Smooth muscle cell (in vitro differentiated cells): ENCODE measurements at regions not wholly inside any gene's neighbourhood (a gene's known extent, or its start where the extent isn't known, plus 50 kb on each side); places are given as distances from the start of the nearest gene placed in this dataset.

ENCODE experiments used
- DNase-seq: peaks from one replicate; lab custom pipeline; 2025; ENCODE audit not compliant: unreplicated experiment; lab: John Stamatoyannopoulos, UW
- H2AFZ ChIP-seq: fragments of 200-600 bp; sonication (generic); 2 replicates; pipeline ENCODE4 v1.6.0; 2016; ENCODE audit warnings: antibody characterized with exemption, low read depth, mild to moderate bottlenecking
- H3F3A ChIP-seq: fragments of 200-600 bp; sonication (generic); 2 replicates; pipeline ENCODE4 v1.6.0; 2017; ENCODE audit warnings: antibody characterized with exemption, low read depth
- H3K27ac ChIP-seq: fragments of 200-600 bp; sonication (generic); 2 replicates; pipeline ENCODE4 v1.5.1; 2016; ENCODE audit warnings: low read depth, mild to moderate bottlenecking
- H3K27me3 ChIP-seq: fragments of 200-600 bp; sonication (generic); 2 replicates; pipeline ENCODE4 v1.6.1; 2016; ENCODE audit warnings: low read depth, mild to moderate bottlenecking
- H3K36me3 ChIP-seq: fragments of 200-600 bp; sonication (generic); 2 replicates; pipeline ENCODE4 v1.5.1; 2016; ENCODE audit warnings: low read depth
- H3K4me1 ChIP-seq: fragments of 200-600 bp; sonication (generic); 2 replicates; pipeline ENCODE4 v1.5.1; 2016; ENCODE audit warnings: low read depth
- H3K4me2 ChIP-seq: fragments of 200-600 bp; sonication (generic); 2 replicates; pipeline ENCODE4 v1.6.0; 2016; ENCODE audit warnings: mild to moderate bottlenecking
- H3K4me3 ChIP-seq: fragments of 200-600 bp; sonication (generic); 2 replicates; pipeline ENCODE4 v1.5.1; 2016; ENCODE audit warnings: mild to moderate bottlenecking
- H3K79me2 ChIP-seq: fragments of 200-600 bp; sonication (generic); 2 replicates; pipeline ENCODE4 v1.6.0; 2016; ENCODE audit warnings: low read depth, mild to moderate bottlenecking
- H3K9ac ChIP-seq: fragments of 200-600 bp; sonication (generic); 2 replicates; pipeline ENCODE4 v1.6.0; 2016; ENCODE audit warnings: low read depth
- H3K9me3 ChIP-seq: fragments of 200-600 bp; sonication (generic); replicated peaks from 2 replicates; pipeline ENCODE4 v1.5.1; 2016; ENCODE audit warnings: low read depth
- H4K20me1 ChIP-seq: fragments of 200-600 bp; sonication (generic); 2 replicates; pipeline ENCODE4 v1.6.0; 2016; ENCODE audit warnings: low read depth
- CTCF ChIP-seq: fragments of 200-600 bp; sonication (generic); IDR thresholded peaks from 2 replicates; pipeline ENCODE4 v1.5.1; 2017; ENCODE audit warnings: borderline replicate concordance, mild to moderate bottlenecking, antibody characterized with exemption; ENCODE audit not compliant: insufficient read depth, poor library complexity, severe bottlenecking
- WGBS: methylation state at CpG from one replicate; pipeline ENCODE4 v1.1.7; 2016; ENCODE audit warnings: low lambda C conversion rate; 5-methylcytosine and 5-hydroxymethylcytosine counted together

- Histone ChIP-seq H3K4me2 (no peak overlapping the region), H3K27ac (no peak overlapping the region), H3K9ac (no peak overlapping the region), H2AFZ (no peak overlapping the region), H3K4me1 (peaks cover 33% of the 10 kb centered on the region), H3K27me3 (peaks cover 99% of the 10 kb centered on the region), H3K36me3 (no peaks in the 10 kb centered on the region), H3K79me2 (no peaks in the 10 kb centered on the region), H3K9me3 (no peaks in the 10 kb centered on the region), H3K4me3 (no peak overlapping the region), H3F3A (no peaks in the 10 kb centered on the region), H4K20me1 (no peaks in the 10 kb centered on the region)
- WGBS, result 20% methylated on average over 2 of the region's 3 CpGs
- DNase-seq, result no peak
- no peak for TF ChIP-seq CTCF
Measured at GRCh38 chr12:54128416-54128815, 60.4 kb downstream of the SMUG1 start.

GRCh38 chr12:54129028-54129903 lies 59.5 kb downstream of the SMUG1 start:
- no peaks in the 10 kb centered on the region for H4K20me1 ChIP-seq
- WGBS, result 39% methylated on average over 17 of the region's 20 CpGs
- no peaks in the 10 kb centered on the region for H3F3A ChIP-seq
- no peak overlapping the region for H3K9ac ChIP-seq
- H2AFZ ChIP-seq, result no peak overlapping the region
- no peak for DNase-seq
- peaks cover 41% of the 10 kb centered on the region for H3K4me1 ChIP-seq
- H3K4me2 ChIP-seq, result no peak overlapping the region
- H3K4me3 ChIP-seq, result no peak overlapping the region
- H3K79me2 ChIP-seq, result no peaks in the 10 kb centered on the region
- H3K36me3 ChIP-seq, result no peaks in the 10 kb centered on the region
- H3K9me3 ChIP-seq, result no peaks in the 10 kb centered on the region
- H3K27me3 ChIP-seq, result peaks cover 99% of the 10 kb centered on the region
- no peak overlapping the region for H3K27ac ChIP-seq
- no peak for TF ChIP-seq CTCF
